WTC11 (cell line): ENCODE measurements at regions not wholly inside any gene's neighbourhood (a gene's known extent, or its start where the extent isn't known, plus 50 kb on each side); places are given as distances from the start of the nearest gene placed in this dataset.

Experiments used
- ATAC-seq: fragments of 200-7000 bp; cut with Tn5 transposase; 2 replicates; pipeline ENCODE4 v1.10.0; 2021; ENCODE audit warnings: mild to moderate bottlenecking, moderate library complexity
- CTCF ChIA-PET: fragments of 300-600 bp; sonication (Branson Sonifier 250); formaldehyde crosslinking; loops from one replicate; lab custom pipeline; 2021; ENCODE audit warnings: antibody characterized with exemption; lab: Charles Lee
- POLR2A ChIA-PET: fragments of 350-600 bp; sonication (Branson Sonifier 250); formaldehyde crosslinking; loops from one replicate; lab custom pipeline; 2021; ENCODE audit warnings: antibody characterized with exemption; lab: Charles Lee
- DNase-seq: peaks from one replicate; pipeline ENCODE4 v3.0.0; 2021; ENCODE audit warnings: low spot score
- H3K27ac Mint-ChIP-seq: 2 replicates; pipeline ENCODE4 v1.8.0; 2021; ENCODE audit warnings: mixed read lengths
- H3K27me3 Mint-ChIP-seq: 2 replicates; pipeline ENCODE4 v1.8.0; 2021; ENCODE audit warnings: low read depth, mild to moderate bottlenecking, moderate library complexity, mixed read lengths
- H3K36me3 Mint-ChIP-seq: 2 replicates; pipeline ENCODE4 v1.8.0; 2021; ENCODE audit warnings: mixed read lengths
- H3K4me1 Mint-ChIP-seq: 2 replicates; pipeline ENCODE4 v1.8.0; 2022; ENCODE audit warnings: mixed read lengths
- H3K4me3 Mint-ChIP-seq: 2 replicates; pipeline ENCODE4 v1.8.0; 2021; ENCODE audit warnings: mild to moderate bottlenecking, moderate library complexity, mixed read lengths
- H3K9me3 Mint-ChIP-seq: 2 replicates; pipeline ENCODE4 v1.8.0; 2021; ENCODE audit warnings: mixed read lengths
- CREB1 ChIP-seq: sonication (generic); formaldehyde crosslinking; IDR thresholded peaks from 2 replicates; pipeline ENCODE4 v1.8.0; 2023; ENCODE audit warnings: mild to moderate bottlenecking, missing genetic modification reagents
- FOXK1 ChIP-seq: sonication (generic); formaldehyde crosslinking; IDR thresholded peaks from 2 replicates; pipeline ENCODE4 v1.8.0; 2022; ENCODE audit warnings: mild to moderate bottlenecking, moderate library complexity, missing genetic modification reagents
- GTF2I ChIP-seq: fragments of 250-450 bp; sonication (Bioruptor Pico); conservative IDR thresholded peaks from 2 replicates; pipeline ENCODE4 v1.4.0; 2021; ENCODE audit warnings: mild to moderate bottlenecking
- JUN ChIP-seq: sonication (generic); formaldehyde crosslinking; IDR thresholded peaks from 2 replicates; pipeline ENCODE4 v1.8.0; 2023; ENCODE audit warnings: mild to moderate bottlenecking, missing genetic modification reagents
- KAT7 ChIP-seq: sonication (generic); formaldehyde crosslinking; IDR thresholded peaks from 2 replicates; pipeline ENCODE4 v1.8.1; 2023; ENCODE audit warnings: missing genetic modification reagents, mild to moderate bottlenecking, borderline replicate concordance
- MXD4 ChIP-seq: fragments of 250-450 bp; sonication (Bioruptor Pico); IDR thresholded peaks from 2 replicates; pipeline ENCODE4 v1.8.0; 2021; ENCODE audit warnings: mild to moderate bottlenecking, moderate library complexity, borderline replicate concordance
- PRRX2 ChIP-seq: fragments of 250-450 bp; sonication (Bioruptor Pico); IDR thresholded peaks from 2 replicates; pipeline ENCODE4 v1.8.0; 2021; ENCODE audit warnings: mild to moderate bottlenecking
- TCF7 ChIP-seq: sonication (generic); formaldehyde crosslinking; IDR thresholded peaks from 2 replicates; pipeline ENCODE4 v1.8.0; 2022; ENCODE audit warnings: mild to moderate bottlenecking, low read depth, missing genetic modification reagents, moderate library complexity
- TEAD1 ChIP-seq: sonication (generic); formaldehyde crosslinking; IDR thresholded peaks from 2 replicates; pipeline ENCODE4 v1.8.0; 2022; ENCODE audit warnings: mild to moderate bottlenecking, missing genetic modification reagents
- TEAD4 ChIP-seq: sonication (generic); formaldehyde crosslinking; IDR thresholded peaks from 2 replicates; pipeline ENCODE4 v1.8.0; 2022; ENCODE audit warnings: mild to moderate bottlenecking, missing genetic modification reagents
- ZBTB21 ChIP-seq: sonication (generic); formaldehyde crosslinking; IDR thresholded peaks from 2 replicates; pipeline ENCODE4 v1.8.1; 2023; ENCODE audit warnings: mild to moderate bottlenecking, missing genetic modification reagents, borderline replicate concordance
- ZNF121 ChIP-seq: sonication (generic); formaldehyde crosslinking; IDR thresholded peaks from 2 replicates; pipeline ENCODE4 v1.8.0; 2023; ENCODE audit warnings: missing genetic modification reagents
- ZNF138 ChIP-seq: sonication (generic); formaldehyde crosslinking; conservative IDR thresholded peaks from 2 replicates; pipeline ENCODE4 v1.8.1; 2022; ENCODE audit warnings: mild to moderate bottlenecking, moderate library complexity, missing genetic modification reagents
- ZNF219 ChIP-seq: sonication (generic); formaldehyde crosslinking; IDR thresholded peaks from 2 replicates; pipeline ENCODE4 v1.8.0; 2023; ENCODE audit warnings: missing genetic modification reagents, mild to moderate bottlenecking, borderline replicate concordance
- ZNF232 ChIP-seq: sonication (generic); formaldehyde crosslinking; IDR thresholded peaks from 2 replicates; pipeline ENCODE4 v1.8.0; 2022; ENCODE audit warnings: mild to moderate bottlenecking, missing genetic modification reagents
- ZNF416 ChIP-seq: fragments of 250-450 bp; sonication (Bioruptor Pico); IDR thresholded peaks from 2 replicates; pipeline ENCODE4 v1.9.0; 2021; ENCODE audit warnings: mild to moderate bottlenecking, inconsistent platforms
- ZNF423 ChIP-seq: fragments of 250-450 bp; sonication (Bioruptor Pico); IDR thresholded peaks from 2 replicates; pipeline ENCODE4 v2.1.2; 2022; ENCODE audit warnings: mild to moderate bottlenecking, moderate library complexity
- ZNF671 ChIP-seq: fragments of 250-450 bp; sonication (Bioruptor Pico); IDR thresholded peaks from 2 replicates; pipeline ENCODE4 v1.8.0; 2021; ENCODE audit warnings: mild to moderate bottlenecking
- TF ChIP-seq, protein P1 (sequence below): fragments of 250-450 bp; sonication (Bioruptor Pico); IDR thresholded peaks from 2 replicates; pipeline ENCODE4 v1.9.0; 2021; ENCODE audit warnings: moderate library complexity, mild to moderate bottlenecking, inconsistent platforms, borderline replicate concordance
- TF ChIP-seq, protein P2 (sequence below): fragments of 250-450 bp; sonication (Bioruptor Pico); IDR thresholded peaks from 2 replicates; pipeline ENCODE4 v1.9.0; 2021; ENCODE audit warnings: mild to moderate bottlenecking, borderline replicate concordance
- TF ChIP-seq, protein P3 (sequence below): sonication (generic); formaldehyde crosslinking; IDR thresholded peaks from 2 replicates; pipeline ENCODE4 v1.8.1; 2023; ENCODE audit warnings: mild to moderate bottlenecking, missing genetic modification reagents, borderline replicate concordance
- TF ChIP-seq, protein P4 (sequence below): fragments of 250-450 bp; sonication (Bioruptor Pico); IDR thresholded peaks from 2 replicates; pipeline ENCODE4 v1.9.0; 2021; ENCODE audit warnings: mild to moderate bottlenecking
- TF ChIP-seq, protein P5 (sequence below): sonication (generic); formaldehyde crosslinking; IDR thresholded peaks from 2 replicates; pipeline ENCODE4 v1.8.1; 2022; ENCODE audit warnings: missing genetic modification reagents, borderline replicate concordance
- TF ChIP-seq, protein P6 (sequence below): sonication (generic); formaldehyde crosslinking; IDR thresholded peaks from 2 replicates; pipeline ENCODE4 v1.8.0; 2023; ENCODE audit warnings: missing genetic modification reagents

DNA sequence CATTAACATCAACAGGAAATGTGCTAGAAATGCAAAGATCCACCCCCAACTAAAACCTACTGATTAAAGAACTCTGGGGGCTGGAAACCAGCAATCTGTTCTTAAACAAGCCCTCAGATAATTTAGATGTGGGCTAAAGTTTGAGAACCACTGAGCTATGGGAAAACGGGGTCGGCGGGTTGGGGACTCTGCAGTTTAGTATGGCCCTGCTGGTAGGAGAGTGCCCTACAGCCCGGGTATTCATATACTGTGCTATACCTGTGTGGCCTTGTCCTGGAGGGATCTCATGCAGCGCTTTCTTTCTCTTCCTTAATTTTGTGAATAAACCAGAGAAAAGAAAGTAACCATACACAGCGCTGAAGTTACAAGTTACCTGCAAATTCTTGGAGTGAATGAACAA is 189.7 kb upstream of the GBE1 start:
- Mint-ChIP-seq H3K4me3 (no peak overlapping the region), H3K36me3 (no peaks in the 10 kb centered on the region), H3K9me3 (peaks cover 11% of the 10 kb centered on the region), H3K4me1 (peaks cover 28% of the 10 kb centered on the region), H3K27ac (no peak overlapping the region), H3K27me3 (no peaks in the 10 kb centered on the region)
- ATAC-seq (peak; percentile 92), DNase-seq (peak; percentile 10)
- POLR2A ChIA-PET = no interaction called here
- CTCF ChIA-PET = interaction anchor here (0.6 kb wide), 1 partner anchor 1122 kb away, joined by 3 read pairs; no protein-coding TSS in a partner anchor
- TF ChIP-seq PRRX2 (CRISPR knock-in tag) = no peak
- TF ChIP-seq KAT7 (CRISPR knock-in tag) = no peak
- no peak for TF ChIP-seq ZNF121 (CRISPR knock-in tag)
- TF ChIP-seq, protein P1, sequence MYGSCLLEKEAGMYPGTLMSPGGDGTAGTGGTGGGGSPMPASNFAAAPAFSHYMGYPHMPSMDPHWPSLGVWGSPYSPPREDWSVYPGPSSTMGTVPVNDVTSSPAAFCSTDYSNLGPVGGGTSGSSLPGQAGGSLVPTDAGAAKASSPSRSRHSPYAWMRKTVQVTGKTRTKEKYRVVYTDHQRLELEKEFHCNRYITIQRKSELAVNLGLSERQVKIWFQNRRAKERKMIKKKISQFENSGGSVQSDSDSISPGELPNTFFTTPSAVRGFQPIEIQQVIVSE (CRISPR knock-in tag) = no peak
- no peak for TF ChIP-seq TEAD1 (CRISPR knock-in tag)
- TF ChIP-seq ZNF232 (CRISPR knock-in tag) = no peak
- TF ChIP-seq MXD4 = no peak
- TF ChIP-seq, protein P2, sequence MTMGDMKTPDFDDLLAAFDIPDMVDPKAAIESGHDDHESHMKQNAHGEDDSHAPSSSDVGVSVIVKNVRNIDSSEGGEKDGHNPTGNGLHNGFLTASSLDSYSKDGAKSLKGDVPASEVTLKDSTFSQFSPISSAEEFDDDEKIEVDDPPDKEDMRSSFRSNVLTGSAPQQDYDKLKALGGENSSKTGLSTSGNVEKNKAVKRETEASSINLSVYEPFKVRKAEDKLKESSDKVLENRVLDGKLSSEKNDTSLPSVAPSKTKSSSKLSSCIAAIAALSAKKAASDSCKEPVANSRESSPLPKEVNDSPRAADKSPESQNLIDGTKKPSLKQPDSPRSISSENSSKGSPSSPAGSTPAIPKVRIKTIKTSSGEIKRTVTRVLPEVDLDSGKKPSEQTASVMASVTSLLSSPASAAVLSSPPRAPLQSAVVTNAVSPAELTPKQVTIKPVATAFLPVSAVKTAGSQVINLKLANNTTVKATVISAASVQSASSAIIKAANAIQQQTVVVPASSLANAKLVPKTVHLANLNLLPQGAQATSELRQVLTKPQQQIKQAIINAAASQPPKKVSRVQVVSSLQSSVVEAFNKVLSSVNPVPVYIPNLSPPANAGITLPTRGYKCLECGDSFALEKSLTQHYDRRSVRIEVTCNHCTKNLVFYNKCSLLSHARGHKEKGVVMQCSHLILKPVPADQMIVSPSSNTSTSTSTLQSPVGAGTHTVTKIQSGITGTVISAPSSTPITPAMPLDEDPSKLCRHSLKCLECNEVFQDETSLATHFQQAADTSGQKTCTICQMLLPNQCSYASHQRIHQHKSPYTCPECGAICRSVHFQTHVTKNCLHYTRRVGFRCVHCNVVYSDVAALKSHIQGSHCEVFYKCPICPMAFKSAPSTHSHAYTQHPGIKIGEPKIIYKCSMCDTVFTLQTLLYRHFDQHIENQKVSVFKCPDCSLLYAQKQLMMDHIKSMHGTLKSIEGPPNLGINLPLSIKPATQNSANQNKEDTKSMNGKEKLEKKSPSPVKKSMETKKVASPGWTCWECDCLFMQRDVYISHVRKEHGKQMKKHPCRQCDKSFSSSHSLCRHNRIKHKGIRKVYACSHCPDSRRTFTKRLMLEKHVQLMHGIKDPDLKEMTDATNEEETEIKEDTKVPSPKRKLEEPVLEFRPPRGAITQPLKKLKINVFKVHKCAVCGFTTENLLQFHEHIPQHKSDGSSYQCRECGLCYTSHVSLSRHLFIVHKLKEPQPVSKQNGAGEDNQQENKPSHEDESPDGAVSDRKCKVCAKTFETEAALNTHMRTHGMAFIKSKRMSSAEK = no peak
- TF ChIP-seq ZNF138 = no peak
- no peak for TF ChIP-seq ZNF671
- no peak for TF ChIP-seq ZNF219 (CRISPR knock-in tag)

DNA sequence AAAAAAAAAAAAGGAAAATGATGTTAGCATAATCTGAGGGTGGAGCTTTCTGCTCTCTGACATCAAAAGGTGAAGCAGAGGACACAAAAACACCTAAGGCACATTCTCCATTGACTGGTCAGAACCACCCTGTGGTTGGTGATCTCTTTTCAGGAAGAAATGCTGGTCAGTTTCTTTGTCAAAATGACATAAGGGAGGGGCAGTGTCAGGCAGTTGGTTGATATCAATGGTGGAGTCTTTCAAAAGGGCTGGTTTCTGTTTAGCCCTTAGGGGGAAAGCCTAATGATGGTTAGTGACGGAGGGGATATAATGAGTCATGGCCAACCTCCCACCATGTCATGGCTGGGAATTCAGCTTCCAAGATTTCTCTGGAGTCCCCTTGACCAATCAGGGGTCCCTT is 185.9 kb upstream of the GBE1 start:
- ChIA-PET CTCF (no interaction called here), POLR2A (no interaction called here)
- peaks cover 20% of the 10 kb centered on the region for H3K4me1 Mint-ChIP-seq
- H3K4me3 Mint-ChIP-seq = no peak overlapping the region
- H3K27ac Mint-ChIP-seq = no peak overlapping the region
- peaks cover 43% of the 10 kb centered on the region for H3K9me3 Mint-ChIP-seq
- no peak for DNase-seq
- TF ChIP-seq MXD4 (no peak), JUN (CRISPR knock-in tag) (no peak), TEAD4 (CRISPR knock-in tag) (no peak), FOXK1 (CRISPR knock-in tag) (no peak), ZNF416 (CRISPR knock-in tag) (no peak), GTF2I (CRISPR knock-in tag) (no peak), ZBTB21 (CRISPR knock-in tag) (no peak), KAT7 (CRISPR knock-in tag) (no peak), ZNF423 (no peak), CREB1 (CRISPR knock-in tag) (no peak), ZNF232 (CRISPR knock-in tag) (no peak), TCF7 (CRISPR knock-in tag) (no peak)
- TF ChIP-seq, protein P3, sequence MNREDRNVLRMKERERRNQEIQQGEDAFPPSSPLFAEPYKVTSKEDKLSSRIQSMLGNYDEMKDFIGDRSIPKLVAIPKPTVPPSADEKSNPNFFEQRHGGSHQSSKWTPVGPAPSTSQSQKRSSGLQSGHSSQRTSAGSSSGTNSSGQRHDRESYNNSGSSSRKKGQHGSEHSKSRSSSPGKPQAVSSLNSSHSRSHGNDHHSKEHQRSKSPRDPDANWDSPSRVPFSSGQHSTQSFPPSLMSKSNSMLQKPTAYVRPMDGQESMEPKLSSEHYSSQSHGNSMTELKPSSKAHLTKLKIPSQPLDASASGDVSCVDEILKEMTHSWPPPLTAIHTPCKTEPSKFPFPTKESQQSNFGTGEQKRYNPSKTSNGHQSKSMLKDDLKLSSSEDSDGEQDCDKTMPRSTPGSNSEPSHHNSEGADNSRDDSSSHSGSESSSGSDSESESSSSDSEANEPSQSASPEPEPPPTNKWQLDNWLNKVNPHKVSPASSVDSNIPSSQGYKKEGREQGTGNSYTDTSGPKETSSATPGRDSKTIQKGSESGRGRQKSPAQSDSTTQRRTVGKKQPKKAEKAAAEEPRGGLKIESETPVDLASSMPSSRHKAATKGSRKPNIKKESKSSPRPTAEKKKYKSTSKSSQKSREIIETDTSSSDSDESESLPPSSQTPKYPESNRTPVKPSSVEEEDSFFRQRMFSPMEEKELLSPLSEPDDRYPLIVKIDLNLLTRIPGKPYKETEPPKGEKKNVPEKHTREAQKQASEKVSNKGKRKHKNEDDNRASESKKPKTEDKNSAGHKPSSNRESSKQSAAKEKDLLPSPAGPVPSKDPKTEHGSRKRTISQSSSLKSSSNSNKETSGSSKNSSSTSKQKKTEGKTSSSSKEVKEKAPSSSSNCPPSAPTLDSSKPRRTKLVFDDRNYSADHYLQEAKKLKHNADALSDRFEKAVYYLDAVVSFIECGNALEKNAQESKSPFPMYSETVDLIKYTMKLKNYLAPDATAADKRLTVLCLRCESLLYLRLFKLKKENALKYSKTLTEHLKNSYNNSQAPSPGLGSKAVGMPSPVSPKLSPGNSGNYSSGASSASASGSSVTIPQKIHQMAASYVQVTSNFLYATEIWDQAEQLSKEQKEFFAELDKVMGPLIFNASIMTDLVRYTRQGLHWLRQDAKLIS (CRISPR knock-in tag) = no peak
- TF ChIP-seq, protein P4, sequence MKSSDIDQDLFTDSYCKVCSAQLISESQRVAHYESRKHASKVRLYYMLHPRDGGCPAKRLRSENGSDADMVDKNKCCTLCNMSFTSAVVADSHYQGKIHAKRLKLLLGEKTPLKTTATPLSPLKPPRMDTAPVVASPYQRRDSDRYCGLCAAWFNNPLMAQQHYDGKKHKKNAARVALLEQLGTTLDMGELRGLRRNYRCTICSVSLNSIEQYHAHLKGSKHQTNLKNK (CRISPR knock-in tag) = no peak
- TF ChIP-seq, protein P5, sequence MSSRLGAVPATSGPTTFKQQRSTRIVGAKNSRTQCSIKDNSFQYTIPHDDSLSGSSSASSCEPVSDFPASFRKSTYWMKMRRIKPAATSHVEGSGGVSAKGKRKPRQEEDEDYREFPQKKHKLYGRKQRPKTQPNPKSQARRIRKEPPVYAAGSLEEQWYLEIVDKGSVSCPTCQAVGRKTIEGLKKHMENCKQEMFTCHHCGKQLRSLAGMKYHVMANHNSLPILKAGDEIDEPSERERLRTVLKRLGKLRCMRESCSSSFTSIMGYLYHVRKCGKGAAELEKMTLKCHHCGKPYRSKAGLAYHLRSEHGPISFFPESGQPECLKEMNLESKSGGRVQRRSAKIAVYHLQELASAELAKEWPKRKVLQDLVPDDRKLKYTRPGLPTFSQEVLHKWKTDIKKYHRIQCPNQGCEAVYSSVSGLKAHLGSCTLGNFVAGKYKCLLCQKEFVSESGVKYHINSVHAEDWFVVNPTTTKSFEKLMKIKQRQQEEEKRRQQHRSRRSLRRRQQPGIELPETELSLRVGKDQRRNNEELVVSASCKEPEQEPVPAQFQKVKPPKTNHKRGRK (CRISPR knock-in tag) = no peak
- TF ChIP-seq, protein P6, sequence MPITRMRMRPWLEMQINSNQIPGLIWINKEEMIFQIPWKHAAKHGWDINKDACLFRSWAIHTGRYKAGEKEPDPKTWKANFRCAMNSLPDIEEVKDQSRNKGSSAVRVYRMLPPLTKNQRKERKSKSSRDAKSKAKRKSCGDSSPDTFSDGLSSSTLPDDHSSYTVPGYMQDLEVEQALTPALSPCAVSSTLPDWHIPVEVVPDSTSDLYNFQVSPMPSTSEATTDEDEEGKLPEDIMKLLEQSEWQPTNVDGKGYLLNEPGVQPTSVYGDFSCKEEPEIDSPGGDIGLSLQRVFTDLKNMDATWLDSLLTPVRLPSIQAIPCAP (CRISPR knock-in tag) = no peak
- TF ChIP-seq, all 79 proteins: peak for 0
- Mint-ChIP-seq H3K36me3 (peaks cover 35% of the 10 kb centered on the region), H3K27me3 (no peaks in the 10 kb centered on the region)
- ATAC-seq = no peak
